ENCODE measurements at regions not wholly inside any gene's neighbourhood (a gene's known extent, or its start where the extent isn't known, plus 50 kb on each side); places are given as distances from the start of the nearest gene placed in this dataset.

DNA sequence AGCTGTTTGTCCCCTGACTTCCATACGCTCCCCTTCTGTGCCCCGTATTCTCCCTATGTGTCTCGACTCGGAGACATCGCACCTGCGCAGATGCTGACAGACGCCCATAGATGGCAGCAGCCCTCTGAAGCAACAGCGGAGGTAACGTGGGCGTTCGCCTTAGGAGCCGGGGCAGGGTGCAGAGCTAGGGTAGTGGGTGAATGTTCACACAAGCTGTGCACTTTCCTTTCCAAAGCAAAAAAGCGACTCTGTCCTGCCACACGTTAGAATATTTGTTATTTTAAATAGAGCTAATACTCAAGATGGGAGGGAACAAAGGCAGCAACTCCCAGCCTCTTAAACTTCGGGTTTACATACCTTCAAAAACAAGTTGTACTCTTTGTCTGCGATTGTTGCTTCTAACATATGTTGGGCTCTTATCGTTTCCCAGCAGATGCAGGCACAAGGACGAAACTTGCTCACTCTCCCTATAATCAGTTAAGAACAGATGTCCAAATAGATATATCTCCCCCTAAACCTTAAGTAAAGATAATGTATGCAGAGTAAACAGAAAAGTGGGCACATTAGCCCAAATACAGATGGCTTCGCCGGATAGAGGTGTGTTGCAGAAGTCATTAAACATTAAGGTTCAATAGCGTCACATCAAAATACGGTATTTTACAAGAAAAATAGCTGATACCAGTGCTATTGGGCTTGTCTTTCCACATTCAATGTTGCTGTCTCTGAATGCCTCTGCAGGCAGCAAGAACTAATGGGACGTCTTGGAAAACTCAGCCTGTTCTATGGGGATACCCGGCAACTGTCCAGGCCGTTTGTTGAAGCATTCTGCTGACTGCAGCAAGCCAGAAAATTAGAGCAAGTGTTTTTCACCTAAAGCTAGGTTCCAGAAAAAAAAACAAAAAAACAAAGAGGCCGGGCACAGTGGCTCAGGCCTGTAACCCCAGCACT lies 340.3 kb upstream of the PRKCQ start (continued):
- TF ChIP-seq, protein P1, sequence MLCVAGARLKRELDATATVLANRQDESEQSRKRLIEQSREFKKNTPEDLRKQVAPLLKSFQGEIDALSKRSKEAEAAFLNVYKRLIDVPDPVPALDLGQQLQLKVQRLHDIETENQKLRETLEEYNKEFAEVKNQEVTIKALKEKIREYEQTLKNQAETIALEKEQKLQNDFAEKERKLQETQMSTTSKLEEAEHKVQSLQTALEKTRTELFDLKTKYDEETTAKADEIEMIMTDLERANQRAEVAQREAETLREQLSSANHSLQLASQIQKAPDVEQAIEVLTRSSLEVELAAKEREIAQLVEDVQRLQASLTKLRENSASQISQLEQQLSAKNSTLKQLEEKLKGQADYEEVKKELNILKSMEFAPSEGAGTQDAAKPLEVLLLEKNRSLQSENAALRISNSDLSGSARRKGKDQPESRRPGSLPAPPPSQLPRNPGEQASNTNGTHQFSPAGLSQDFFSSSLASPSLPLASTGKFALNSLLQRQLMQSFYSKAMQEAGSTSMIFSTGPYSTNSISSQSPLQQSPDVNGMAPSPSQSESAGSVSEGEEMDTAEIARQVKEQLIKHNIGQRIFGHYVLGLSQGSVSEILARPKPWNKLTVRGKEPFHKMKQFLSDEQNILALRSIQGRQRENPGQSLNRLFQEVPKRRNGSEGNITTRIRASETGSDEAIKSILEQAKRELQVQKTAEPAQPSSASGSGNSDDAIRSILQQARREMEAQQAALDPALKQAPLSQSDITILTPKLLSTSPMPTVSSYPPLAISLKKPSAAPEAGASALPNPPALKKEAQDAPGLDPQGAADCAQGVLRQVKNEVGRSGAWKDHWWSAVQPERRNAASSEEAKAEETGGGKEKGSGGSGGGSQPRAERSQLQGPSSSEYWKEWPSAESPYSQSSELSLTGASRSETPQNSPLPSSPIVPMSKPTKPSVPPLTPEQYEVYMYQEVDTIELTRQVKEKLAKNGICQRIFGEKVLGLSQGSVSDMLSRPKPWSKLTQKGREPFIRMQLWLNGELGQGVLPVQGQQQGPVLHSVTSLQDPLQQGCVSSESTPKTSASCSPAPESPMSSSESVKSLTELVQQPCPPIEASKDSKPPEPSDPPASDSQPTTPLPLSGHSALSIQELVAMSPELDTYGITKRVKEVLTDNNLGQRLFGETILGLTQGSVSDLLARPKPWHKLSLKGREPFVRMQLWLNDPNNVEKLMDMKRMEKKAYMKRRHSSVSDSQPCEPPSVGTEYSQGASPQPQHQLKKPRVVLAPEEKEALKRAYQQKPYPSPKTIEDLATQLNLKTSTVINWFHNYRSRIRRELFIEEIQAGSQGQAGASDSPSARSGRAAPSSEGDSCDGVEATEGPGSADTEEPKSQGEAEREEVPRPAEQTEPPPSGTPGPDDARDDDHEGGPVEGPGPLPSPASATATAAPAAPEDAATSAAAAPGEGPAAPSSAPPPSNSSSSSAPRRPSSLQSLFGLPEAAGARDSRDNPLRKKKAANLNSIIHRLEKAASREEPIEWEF (CRISPR knock-in tag; IDR thresholded peaks at IDR 0.05): no peak
- TF ChIP-seq, protein P2, sequence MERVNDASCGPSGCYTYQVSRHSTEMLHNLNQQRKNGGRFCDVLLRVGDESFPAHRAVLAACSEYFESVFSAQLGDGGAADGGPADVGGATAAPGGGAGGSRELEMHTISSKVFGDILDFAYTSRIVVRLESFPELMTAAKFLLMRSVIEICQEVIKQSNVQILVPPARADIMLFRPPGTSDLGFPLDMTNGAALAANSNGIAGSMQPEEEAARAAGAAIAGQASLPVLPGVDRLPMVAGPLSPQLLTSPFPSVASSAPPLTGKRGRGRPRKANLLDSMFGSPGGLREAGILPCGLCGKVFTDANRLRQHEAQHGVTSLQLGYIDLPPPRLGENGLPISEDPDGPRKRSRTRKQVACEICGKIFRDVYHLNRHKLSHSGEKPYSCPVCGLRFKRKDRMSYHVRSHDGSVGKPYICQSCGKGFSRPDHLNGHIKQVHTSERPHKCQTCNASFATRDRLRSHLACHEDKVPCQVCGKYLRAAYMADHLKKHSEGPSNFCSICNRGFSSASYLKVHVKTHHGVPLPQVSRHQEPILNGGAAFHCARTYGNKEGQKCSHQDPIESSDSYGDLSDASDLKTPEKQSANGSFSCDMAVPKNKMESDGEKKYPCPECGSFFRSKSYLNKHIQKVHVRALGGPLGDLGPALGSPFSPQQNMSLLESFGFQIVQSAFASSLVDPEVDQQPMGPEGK (CRISPR knock-in tag; IDR thresholded peaks at IDR 0.05; ENCODE audit: borderline replicate concordance): no peak
- TF ChIP-seq RNF2 (IDR thresholded peaks at IDR 0.05): peak; percentile 93
- TF ChIP-seq ZNF561 (CRISPR knock-in tag; conservative IDR thresholded peaks at IDR 0.05): no peak
- TF ChIP-seq, protein P3, sequence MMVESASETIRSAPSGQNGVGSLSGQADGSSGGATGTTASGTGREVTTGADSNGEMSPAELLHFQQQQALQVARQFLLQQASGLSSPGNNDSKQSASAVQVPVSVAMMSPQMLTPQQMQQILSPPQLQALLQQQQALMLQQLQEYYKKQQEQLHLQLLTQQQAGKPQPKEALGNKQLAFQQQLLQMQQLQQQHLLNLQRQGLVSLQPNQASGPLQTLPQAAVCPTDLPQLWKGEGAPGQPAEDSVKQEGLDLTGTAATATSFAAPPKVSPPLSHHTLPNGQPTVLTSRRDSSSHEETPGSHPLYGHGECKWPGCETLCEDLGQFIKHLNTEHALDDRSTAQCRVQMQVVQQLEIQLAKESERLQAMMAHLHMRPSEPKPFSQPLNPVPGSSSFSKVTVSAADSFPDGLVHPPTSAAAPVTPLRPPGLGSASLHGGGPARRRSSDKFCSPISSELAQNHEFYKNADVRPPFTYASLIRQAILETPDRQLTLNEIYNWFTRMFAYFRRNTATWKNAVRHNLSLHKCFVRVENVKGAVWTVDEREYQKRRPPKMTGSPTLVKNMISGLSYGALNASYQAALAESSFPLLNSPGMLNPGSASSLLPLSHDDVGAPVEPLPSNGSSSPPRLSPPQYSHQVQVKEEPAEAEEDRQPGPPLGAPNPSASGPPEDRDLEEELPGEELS (CRISPR knock-in tag; IDR thresholded peaks at IDR 0.05; ENCODE audit: borderline replicate concordance): no peak
- no peak for TF ChIP-seq RFX1 (IDR thresholded peaks at IDR 0.05)
- TF ChIP-seq GTF2E2 (tag; IDR thresholded peaks at IDR 0.05): 0 out of 2 replicates have a peak, but pooled peaks have one; percentile 43
- no peak for TF ChIP-seq RBM14 (IDR thresholded peaks at IDR 0.05; ENCODE audit: borderline replicate concordance, insufficient read depth, low read depth, low read length)
- TF ChIP-seq ZNF785 (CRISPR knock-in tag; IDR thresholded peaks at IDR 0.05): no peak
- no peak for TF ChIP-seq RHOXF2B (CRISPR knock-in tag; conservative IDR thresholded peaks at IDR 0.05)
- TF ChIP-seq, protein P4, sequence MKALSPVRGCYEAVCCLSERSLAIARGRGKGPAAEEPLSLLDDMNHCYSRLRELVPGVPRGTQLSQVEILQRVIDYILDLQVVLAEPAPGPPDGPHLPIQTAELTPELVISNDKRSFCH (CRISPR knock-in tag; IDR thresholded peaks at IDR 0.05): no peak
- TF ChIP-seq, protein P4 (tag; IDR thresholded peaks at IDR 0.05): no peak; the same call in 1 of the 2 replicates
- TF ChIP-seq, protein P5, sequence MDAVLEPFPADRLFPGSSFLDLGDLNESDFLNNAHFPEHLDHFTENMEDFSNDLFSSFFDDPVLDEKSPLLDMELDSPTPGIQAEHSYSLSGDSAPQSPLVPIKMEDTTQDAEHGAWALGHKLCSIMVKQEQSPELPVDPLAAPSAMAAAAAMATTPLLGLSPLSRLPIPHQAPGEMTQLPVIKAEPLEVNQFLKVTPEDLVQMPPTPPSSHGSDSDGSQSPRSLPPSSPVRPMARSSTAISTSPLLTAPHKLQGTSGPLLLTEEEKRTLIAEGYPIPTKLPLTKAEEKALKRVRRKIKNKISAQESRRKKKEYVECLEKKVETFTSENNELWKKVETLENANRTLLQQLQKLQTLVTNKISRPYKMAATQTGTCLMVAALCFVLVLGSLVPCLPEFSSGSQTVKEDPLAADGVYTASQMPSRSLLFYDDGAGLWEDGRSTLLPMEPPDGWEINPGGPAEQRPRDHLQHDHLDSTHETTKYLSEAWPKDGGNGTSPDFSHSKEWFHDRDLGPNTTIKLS (IDR thresholded peaks at IDR 0.05; ENCODE audit: borderline replicate concordance, low read depth): peak; percentile 27; the same call in 1 of the 2 replicates
- no peak for TF ChIP-seq ERF (CRISPR knock-in tag; IDR thresholded peaks at IDR 0.05)
- no peak for TF ChIP-seq ETS2 (tag; IDR thresholded peaks at IDR 0.05; ENCODE audit: borderline replicate concordance, poor library complexity, severe bottlenecking)
